H1 (cell line): ENCODE measurements at regions not wholly inside any gene's neighbourhood (a gene's known extent, or its start where the extent isn't known, plus 50 kb on each side); places are given as distances from the start of the nearest gene placed in this dataset.

ENCODE experiments used
- EZH2 ChIP-seq: fragments of 200-600 bp; sonication (generic); IDR thresholded peaks from 2 replicates; pipeline ENCODE4 v1.7.1; 2012; ENCODE audit warnings: low read depth, mild to moderate bottlenecking, moderate library complexity, low read length, inconsistent platforms; ENCODE audit not compliant: severe bottlenecking
- FOSL1 ChIP-seq: IDR thresholded peaks from 2 replicates; pipeline ENCODE4 v1.6.1; 2011; ENCODE audit warnings: mild to moderate bottlenecking, low read depth, low read length, moderate library complexity; ENCODE audit not compliant: insufficient read depth
- JUN ChIP-seq: IDR thresholded peaks from 2 replicates; pipeline ENCODE4 v1.6.1; 2011; ENCODE audit warnings: low read depth, mild to moderate bottlenecking, improper control_type of control experiment, low read length
- PHF8 ChIP-seq: fragments of 200-600 bp; sonication (generic); conservative IDR thresholded peaks from 2 replicates; pipeline ENCODE4 v1.7.1; 2012; ENCODE audit warnings: low read depth, mild to moderate bottlenecking, inconsistent platforms, low read length, moderate library complexity
- POLR2A ChIP-seq, 2 experiments: IDR thresholded peaks; 1 replicate in 1 of 2; 2 replicates in 1 of 2; pipeline ENCODE4 v1.6.1; 2011; ENCODE audit warnings: low read depth in 2 of 2, low read length in 2 of 2, mild to moderate bottlenecking in 2 of 2; ENCODE audit errors: control extremely low read depth in 1 of 2
- POLR2AphosphoS5 ChIP-seq: IDR thresholded peaks from 2 replicates; pipeline ENCODE4 v1.6.1; 2011; ENCODE audit warnings: low read depth, low read length
- SRF ChIP-seq: IDR thresholded peaks from 2 replicates; pipeline ENCODE4 v1.6.1; 2011; ENCODE audit warnings: mild to moderate bottlenecking, low read depth, low read length, moderate library complexity
- SUZ12 ChIP-seq: fragments of 200-600 bp; sonication (generic); IDR thresholded peaks from 2 replicates; pipeline ENCODE4 v1.6.1; 2012; ENCODE audit warnings: mild to moderate bottlenecking, inconsistent platforms, low read length, moderate library complexity, mixed read lengths
- TF ChIP-seq, protein P1 (sequence below), 3 experiments: IDR thresholded peaks; 1 replicate in 2 of 3; 2 replicates in 1 of 3; pipeline versions ENCODE4 v1.5.1 to v1.6.1; 2011; ENCODE audit warnings: low read length in 3 of 3, mild to moderate bottlenecking in 3 of 3, inconsistent platforms in 2 of 3, low read depth in 1 of 3, moderate library complexity in 1 of 3; ENCODE audit not compliant: insufficient read depth in 1 of 3; ENCODE audit errors: control extremely low read depth in 1 of 3

GRCh38 chr7:109659261-109659660 is 1089.6 kb downstream of the DNAJB9 start:
- TF ChIP-seq FOSL1 (no peak), SRF (no peak), PHF8 (no peak), POLR2AphosphoS5 (no peak), JUN (no peak), SUZ12 (no peak), EZH2 (no peak), POLR2A (IDR thresholded peaks at IDR 0.05; ENCODE audit: control extremely low read depth in 1 of 2, low read depth in 2 of 2, low read length in 2 of 2) (no peak)
- TF ChIP-seq, protein P1, sequence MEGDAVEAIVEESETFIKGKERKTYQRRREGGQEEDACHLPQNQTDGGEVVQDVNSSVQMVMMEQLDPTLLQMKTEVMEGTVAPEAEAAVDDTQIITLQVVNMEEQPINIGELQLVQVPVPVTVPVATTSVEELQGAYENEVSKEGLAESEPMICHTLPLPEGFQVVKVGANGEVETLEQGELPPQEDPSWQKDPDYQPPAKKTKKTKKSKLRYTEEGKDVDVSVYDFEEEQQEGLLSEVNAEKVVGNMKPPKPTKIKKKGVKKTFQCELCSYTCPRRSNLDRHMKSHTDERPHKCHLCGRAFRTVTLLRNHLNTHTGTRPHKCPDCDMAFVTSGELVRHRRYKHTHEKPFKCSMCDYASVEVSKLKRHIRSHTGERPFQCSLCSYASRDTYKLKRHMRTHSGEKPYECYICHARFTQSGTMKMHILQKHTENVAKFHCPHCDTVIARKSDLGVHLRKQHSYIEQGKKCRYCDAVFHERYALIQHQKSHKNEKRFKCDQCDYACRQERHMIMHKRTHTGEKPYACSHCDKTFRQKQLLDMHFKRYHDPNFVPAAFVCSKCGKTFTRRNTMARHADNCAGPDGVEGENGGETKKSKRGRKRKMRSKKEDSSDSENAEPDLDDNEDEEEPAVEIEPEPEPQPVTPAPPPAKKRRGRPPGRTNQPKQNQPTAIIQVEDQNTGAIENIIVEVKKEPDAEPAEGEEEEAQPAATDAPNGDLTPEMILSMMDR (IDR thresholded peaks at IDR 0.05; ENCODE audit: control extremely low read depth in 1 of 3, insufficient read depth in 1 of 3, low read depth in 1 of 3, low read length in 3 of 3) = no peak
